SK-N-SH (cell line): ENCODE measurements at regions not wholly inside any gene's neighbourhood (a gene's known extent, or its start where the extent isn't known, plus 50 kb on each side); places are given as distances from the start of the nearest gene placed in this dataset.
A peak's percentile ranks its signal among the peaks of the same experiment; 100 is the strongest.
"Not testable (repeated sequence)": the region's sequence is repeated elsewhere in the genome, so short reads cannot be mapped to it uniquely, and the experiment has no call there.

ENCODE experiments used
- CTCF ChIA-PET: fragments of 300-600, 350-600 bp; formaldehyde crosslinking; extraction: SDS; loops from one replicate; lab custom pipeline; 2021; lab: Yijun Ruan, JAX
- POLR2A ChIA-PET: fragments of 350-600 bp; sonication (Branson Sonifier 250); formaldehyde crosslinking; extraction: SDS; loops from one replicate; lab custom pipeline; 2020; ENCODE audit warnings: antibody characterized with exemption, inconsistent platforms; lab: Yijun Ruan, JAX
- DNase-seq: peaks from one replicate; pipeline ENCODE4 v3.0.0; 2012
- H2AFZ ChIP-seq: fragments of 200-600 bp; sonication (generic); 2 replicates; pipeline ENCODE4 v1.8.1; 2016; ENCODE audit warnings: antibody characterized with exemption, mild to moderate bottlenecking, low read depth
- H3F3A ChIP-seq: fragments of 200-600 bp; sonication (generic); replicated peaks from 2 replicates; pipeline ENCODE3; 2016; ENCODE audit warnings: antibody characterized with exemption, mild to moderate bottlenecking; ENCODE audit not compliant: insufficient read depth
- H3K27ac ChIP-seq, 2 experiments: fragments of 200-500 bp in 1 of 2; fragments of 200-600 bp in 1 of 2; sonication (Bioruptor generic) in 1 of 2; sonication (generic), shearing (Covaris generic) in 1 of 2; 2 replicates each; pipeline versions ENCODE4 v1.5.1 to v1.6.1; 2014 to 2016; ENCODE audit warnings: low read depth in 2 of 2, inconsistent platforms in 1 of 2, low read length in 1 of 2, mild to moderate bottlenecking in 1 of 2, mixed read lengths in 1 of 2
- H3K27me3 ChIP-seq: fragments of 200-600 bp; sonication (generic), shearing (Covaris generic); 2 replicates; pipeline ENCODE4 v1.6.1; 2016; ENCODE audit warnings: mixed run types; ENCODE audit not compliant: insufficient read depth
- H3K36me3 ChIP-seq, 2 experiments: fragments of 200-500 bp in 1 of 2; fragments of 200-600 bp in 1 of 2; sonication (Bioruptor generic) in 1 of 2; sonication (generic) in 1 of 2; replicated peaks in 1 of 2; 2 replicates each; pipeline versions ENCODE3 to v1.5.1; 2014 to 2016; ENCODE audit warnings: low read length in 1 of 2, mild to moderate bottlenecking in 1 of 2; ENCODE audit not compliant: insufficient read depth in 2 of 2, control insufficient read depth in 1 of 2
- H3K4me1 ChIP-seq, 2 experiments: fragments of 200-500 bp in 1 of 2; fragments of 200-600 bp in 1 of 2; sonication (Bioruptor generic) in 1 of 2; sonication (generic), shearing (Covaris generic) in 1 of 2; 2 replicates each; pipeline versions ENCODE4 v1.5.1 to v1.6.1; 2014 to 2016; ENCODE audit warnings: low read depth in 1 of 2, low read length in 1 of 2, mixed run types in 1 of 2; ENCODE audit not compliant: insufficient read depth in 2 of 2, control insufficient read depth in 1 of 2
- H3K4me2 ChIP-seq: fragments of 200-600 bp; sonication (generic), shearing (Covaris generic); 2 replicates; pipeline ENCODE4 v1.6.1; 2017; ENCODE audit warnings: mixed run types
- H3K4me3 ChIP-seq, 2 experiments: fragments of 200-500 bp in 1 of 2; fragments of 200-600 bp in 1 of 2; sonication (Bioruptor generic) in 1 of 2; sonication (generic), shearing (Covaris generic) in 1 of 2; 2 replicates each; pipeline versions ENCODE4 v1.5.1 to v1.8.1; 2014 to 2016; ENCODE audit warnings: low read depth in 2 of 2, inconsistent platforms in 1 of 2, low read length in 1 of 2, mild to moderate bottlenecking in 1 of 2, mixed read lengths in 1 of 2, moderate library complexity in 1 of 2
- H3K79me2 ChIP-seq: fragments of 200-600 bp; sonication (generic); 2 replicates; pipeline ENCODE4 v1.8.1; 2017; ENCODE audit warnings: mild to moderate bottlenecking; ENCODE audit not compliant: insufficient read depth
- H3K9ac ChIP-seq: fragments of 200-600 bp; sonication (generic); 2 replicates; pipeline ENCODE4 v1.6.1; 2017; ENCODE audit warnings: mixed run types
- H3K9me2 ChIP-seq: fragments of 200-600 bp; sonication (generic); 2 replicates; pipeline ENCODE4 v1.6.1; 2017; ENCODE audit warnings: mixed run types
- H3K9me3 ChIP-seq: fragments of 200-600 bp; sonication (generic); 2 replicates; pipeline ENCODE4 v1.6.1; 2017; ENCODE audit warnings: mixed run types, mild to moderate bottlenecking, moderate library complexity
- H4K20me1 ChIP-seq: fragments of 200-600 bp; sonication (generic); 2 replicates; pipeline ENCODE4 v1.6.1; 2017; ENCODE audit warnings: mild to moderate bottlenecking, mixed run types; ENCODE audit not compliant: insufficient read depth
- CHD2 ChIP-seq: fragments of 150-350 bp; IDR thresholded peaks from 2 replicates; pipeline ENCODE4 v1.6.1; 2018; ENCODE audit warnings: low read length; ENCODE audit not compliant: partially characterized antibody
- CTCF ChIP-seq: fragments of 200-600 bp; sonication (generic); IDR thresholded peaks from 2 replicates; pipeline ENCODE4 v1.6.1; 2017; ENCODE audit warnings: antibody characterized with exemption, mild to moderate bottlenecking, moderate library complexity
- ELF1 ChIP-seq: IDR thresholded peaks from 2 replicates; pipeline ENCODE4 v1.4.0; 2012
- FOSL2 ChIP-seq: IDR thresholded peaks from 2 replicates; pipeline ENCODE4 v1.4.0; 2012; ENCODE audit warnings: low read depth, mild to moderate bottlenecking, moderate library complexity, borderline replicate concordance
- IRF3 ChIP-seq: fragments of 150-350 bp; IDR thresholded peaks from 2 replicates; pipeline ENCODE4 v1.6.1; 2016; ENCODE audit warnings: mild to moderate bottlenecking, low read depth, low read length
- JUND ChIP-seq: IDR thresholded peaks from 2 replicates; pipeline ENCODE4 v1.4.0; 2012
- MAX ChIP-seq: IDR thresholded peaks from 2 replicates; pipeline ENCODE4 v1.4.0; 2012; ENCODE audit warnings: low read depth
- MEF2A ChIP-seq: IDR thresholded peaks from 2 replicates; pipeline ENCODE4 v1.4.0; 2012; ENCODE audit warnings: low read depth, borderline replicate concordance
- NRF1 ChIP-seq: IDR thresholded peaks from 2 replicates; pipeline ENCODE4 v1.6.1; 2012; ENCODE audit warnings: low read depth, mild to moderate bottlenecking, low read length
- POLR2AphosphoS5 ChIP-seq: IDR thresholded peaks from 2 replicates; pipeline ENCODE4 v1.6.1; 2012; ENCODE audit warnings: low read depth, low read length
- RAD21 ChIP-seq: IDR thresholded peaks from 2 replicates; pipeline ENCODE4 v1.6.1; 2012; ENCODE audit warnings: mild to moderate bottlenecking, low read length
- REST ChIP-seq: IDR thresholded peaks from 2 replicates; pipeline ENCODE4 v1.6.1; 2012; ENCODE audit warnings: mild to moderate bottlenecking, low read depth, low read length, moderate library complexity
- RFX5 ChIP-seq: IDR thresholded peaks from 2 replicates; pipeline ENCODE4 v1.6.1; 2012; ENCODE audit warnings: mild to moderate bottlenecking, improper control_type of control experiment, low read length
- RXRA ChIP-seq: IDR thresholded peaks from 2 replicates; pipeline ENCODE4 v1.4.0; 2012; ENCODE audit warnings: low read depth, mild to moderate bottlenecking, borderline replicate concordance
- TAF1 ChIP-seq: IDR thresholded peaks from 2 replicates; pipeline ENCODE4 v1.6.1; 2012; ENCODE audit warnings: low read depth, mild to moderate bottlenecking, low read length, moderate library complexity, borderline replicate concordance
- TCF12 ChIP-seq: IDR thresholded peaks from 2 replicates; pipeline ENCODE4 v1.4.0; 2012
- USF2 ChIP-seq: fragments of 150-350 bp; IDR thresholded peaks from 2 replicates; pipeline ENCODE4 v1.6.1; 2017; ENCODE audit warnings: antibody characterized with exemption, low read length, low read depth, borderline replicate concordance
- YY1 ChIP-seq: IDR thresholded peaks from 2 replicates; pipeline ENCODE4 v1.4.0; 2012; ENCODE audit warnings: low read depth, mild to moderate bottlenecking
- WGBS: methylation state at CpG from one replicate; pipeline ENCODE4 v1.1.6; 2017; ENCODE audit warnings: low lambda C conversion rate; 5-methylcytosine and 5-hydroxymethylcytosine counted together

- H3K9me2 ChIP-seq, H3F3A ChIP-seq, H3K27me3 ChIP-seq, H3K36me3 ChIP-seq, H3K9ac ChIP-seq, H3K4me2 ChIP-seq, H3K4me3 ChIP-seq, H3K27ac ChIP-seq, H2AFZ ChIP-seq, H3K79me2 ChIP-seq, H3K9me3 ChIP-seq, H4K20me1 ChIP-seq: not testable (repeated sequence)
- ChIA-PET CTCF (interaction anchor here (0.8 to 2.1 kb wide), 3 partner anchors 13 to 105 kb away, joined by 3 to 6 read pairs (median 3); no protein-coding TSS in a partner anchor), POLR2A (interaction anchor here (0.6 kb wide), 1 partner anchor 71 kb away, joined by 3 read pairs; no protein-coding TSS in a partner anchor)
- DNase-seq, result peak; percentile 27
- WGBS, result 54% methylated on average over 10 of the region's 10 CpGs
- H3K4me1 ChIP-seq, result peaks cover 0 to 13% of the 10 kb centered on the region in 2 experiments; a peak in 1 of 4 replicates
Observed at GRCh38 chr9:135307919-135308318, 171.7 kb upstream of the PPP1R26 start.

- POLR2A ChIA-PET, result no interaction called here
- peaks cover 0 to 13% of the 10 kb centered on the region in 2 experiments; a peak in 1 of 4 replicates for H3K4me1 ChIP-seq
- H2AFZ ChIP-seq, result no peak overlapping the region
Observed at GRCh38 chr9:135308821-135309762, 170.5 kb upstream of the PPP1R26 start.

More at GRCh38 chr9:135308821-135309762, 170.5 kb upstream of the PPP1R26 start:
- Histone ChIP-seq H3K27me3 (no peaks in the 10 kb centered on the region), H3K27ac (no peak overlapping the region), H3K36me3 (no peaks in the 10 kb centered on the region), H3K9ac (no peak overlapping the region), H4K20me1 (no peaks in the 10 kb centered on the region), H3K9me3 (peaks cover 6% of the 10 kb centered on the region; the same call in 1 of the 2 replicates), H3K9me2 (no peaks in the 10 kb centered on the region), H3K79me2 (no peaks in the 10 kb centered on the region), H3K4me2 (no peak overlapping the region), H3K4me3 (no peak overlapping the region), H3F3A (no peaks in the 10 kb centered on the region)
- TF ChIP-seq ELF1 (no peak), IRF3 (no peak), FOSL2 (no peak), JUND (no peak), CTCF (no peak), YY1 (no peak), RXRA (no peak), MAX (no peak), POLR2AphosphoS5 (no peak), REST (no peak), NRF1 (no peak), MEF2A (no peak), TCF12 (no peak), CHD2 (no peak), RAD21 (no peak), TAF1 (no peak), RFX5 (no peak), USF2 (no peak)
- CTCF ChIA-PET, result interaction anchor here (0.9 to 1.8 kb wide), 4 partner anchors 13 to 222 kb away, joined by 3 to 9 read pairs (median 4); no protein-coding TSS in a partner anchor
- no peak for DNase-seq
- WGBS, result 51% methylated on average over 19 of the region's 30 CpGs
